Activated T-cell treated with anti-CD3 and anti-CD28 coated beads, Interleukin-2, amount 50 U/mL, for 1 hour (primary cell): ENCODE measurements at regions not wholly inside any gene's neighbourhood (a gene's known extent, or its start where the extent isn't known, plus 50 kb on each side); places are given as distances from the start of the nearest gene placed in this dataset.

Experiments used
- DNase-seq: peaks from one replicate; pipeline ENCODE4 v3.0.0-alpha.2; 2020

GRCh38 chr2:58968885-58969284 is 727.8 kb upstream of the FANCL start:
- no peak for DNase-seq

- DNase-seq = no peak
Observed at GRCh38 chr2:58967736-58968135, 726.6 kb upstream of the FANCL start.

DNA sequence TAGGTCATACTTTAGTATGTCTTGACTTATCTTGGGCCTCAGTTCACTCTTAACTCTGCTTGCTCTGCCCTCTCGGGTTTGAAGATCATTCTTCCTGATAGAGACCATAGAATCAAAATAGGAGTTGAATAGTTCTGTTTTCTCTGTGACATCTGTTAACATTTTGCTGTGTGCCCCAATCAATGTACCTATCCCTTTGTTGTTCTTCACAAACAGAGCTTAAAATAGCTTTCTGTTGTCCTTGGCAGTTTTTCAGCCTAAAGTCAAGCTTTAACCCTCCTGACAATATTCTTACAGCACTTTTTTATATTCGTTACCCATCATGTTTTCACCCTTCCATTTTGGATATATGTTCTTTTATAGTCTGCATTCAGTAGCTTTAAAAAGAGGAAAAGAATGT is 724.5 kb upstream of the FANCL start:
- no peak for DNase-seq

GRCh38 chr2:58959996-58960395 is 718.9 kb upstream of the FANCL start:
- DNase-seq = no peak

- no peak for DNase-seq
Observed at GRCh38 chr2:58957188-58957840, 716.2 kb upstream of the FANCL start.

DNA sequence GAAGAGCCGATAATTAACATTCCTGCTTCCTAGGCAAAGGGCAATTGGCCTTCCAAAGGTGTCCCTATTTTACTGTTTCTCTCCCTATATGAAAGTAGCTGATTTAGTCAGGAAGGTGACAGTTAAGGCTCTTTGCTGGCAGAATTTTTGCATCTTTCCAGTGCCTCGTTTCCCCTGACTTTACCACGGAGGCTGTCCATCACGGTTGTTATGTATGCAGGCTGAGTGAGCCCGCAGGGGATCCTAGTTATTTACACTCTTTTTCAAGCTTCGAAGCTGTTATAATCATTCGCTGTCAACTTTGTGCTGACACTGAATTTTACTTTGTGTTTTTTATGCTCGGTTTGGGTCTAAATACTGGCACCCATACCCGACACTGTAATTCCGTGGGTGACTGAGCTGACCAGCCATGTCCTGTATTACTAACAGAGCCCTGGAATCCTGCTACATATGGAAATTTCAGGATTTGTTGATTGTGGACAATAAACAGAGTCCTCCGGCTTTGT is 713.8 kb upstream of the FANCL start:
- no peak for DNase-seq

- DNase-seq = no peak
Observed at GRCh38 chr2:58951722-58952121, 710.6 kb upstream of the FANCL start.

GRCh38 chr2:58950795-58951462 is 709.8 kb upstream of the FANCL start:
- no peak for DNase-seq

DNA sequence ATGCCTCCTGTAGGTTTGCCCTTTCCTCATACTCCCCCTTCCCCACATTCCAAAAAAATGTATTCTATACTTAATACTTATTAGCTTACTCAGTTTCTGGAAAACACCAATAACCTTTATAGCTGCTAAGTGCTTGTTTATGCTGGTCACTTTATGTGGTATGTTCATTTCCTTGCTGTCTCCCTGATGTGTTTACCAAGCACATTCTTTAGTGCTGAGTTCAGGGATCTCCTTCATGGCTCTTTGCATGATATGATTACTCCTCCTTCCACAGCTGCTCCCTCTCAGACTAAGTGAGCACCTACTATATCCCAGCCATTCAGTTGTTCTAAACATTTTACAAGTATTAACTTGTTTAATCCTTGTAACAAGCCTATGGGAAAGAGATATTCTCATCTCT is 698.3 kb upstream of the FANCL start:
- DNase-seq = no peak

DNA sequence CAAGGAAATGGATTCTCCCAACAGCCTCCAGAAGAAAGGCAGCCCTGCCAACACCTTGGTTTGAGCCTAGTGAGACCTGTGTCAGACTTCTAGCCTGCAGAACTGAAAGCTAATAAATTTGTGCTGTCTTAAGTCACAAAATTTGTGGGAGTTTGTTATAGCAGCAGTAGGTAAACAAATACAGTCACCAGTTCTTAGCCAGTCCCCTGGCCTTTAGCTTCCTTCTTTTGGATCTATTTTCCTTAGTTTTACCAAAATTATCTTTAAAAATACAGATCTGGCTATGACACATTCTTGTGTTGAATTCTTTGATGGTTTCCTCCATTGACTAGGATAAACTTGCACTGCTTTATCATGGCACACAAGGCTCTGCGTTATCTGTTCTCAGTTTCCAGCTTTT is 697.9 kb upstream of the FANCL start:
- no peak for DNase-seq

DNA sequence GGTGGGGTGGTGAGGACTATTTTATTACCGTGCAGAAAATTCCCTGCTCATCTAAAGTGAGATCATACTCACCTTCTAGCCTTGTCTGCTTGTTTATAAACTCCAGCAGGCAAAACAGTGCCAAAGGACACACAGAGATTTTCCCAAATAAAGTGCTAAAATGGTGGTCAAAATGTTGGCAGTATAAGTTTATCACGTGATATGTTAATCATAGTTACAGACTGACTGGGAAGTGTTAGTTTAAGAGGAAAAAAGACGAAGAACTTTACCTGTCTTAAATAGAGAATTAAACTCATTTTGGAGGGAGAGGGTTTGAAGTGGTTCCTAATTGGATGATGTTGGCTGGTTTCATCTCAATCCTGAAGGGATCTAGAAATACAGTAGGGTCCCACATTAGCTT is 691.7 kb upstream of the FANCL start:
- DNase-seq = no peak

DNA sequence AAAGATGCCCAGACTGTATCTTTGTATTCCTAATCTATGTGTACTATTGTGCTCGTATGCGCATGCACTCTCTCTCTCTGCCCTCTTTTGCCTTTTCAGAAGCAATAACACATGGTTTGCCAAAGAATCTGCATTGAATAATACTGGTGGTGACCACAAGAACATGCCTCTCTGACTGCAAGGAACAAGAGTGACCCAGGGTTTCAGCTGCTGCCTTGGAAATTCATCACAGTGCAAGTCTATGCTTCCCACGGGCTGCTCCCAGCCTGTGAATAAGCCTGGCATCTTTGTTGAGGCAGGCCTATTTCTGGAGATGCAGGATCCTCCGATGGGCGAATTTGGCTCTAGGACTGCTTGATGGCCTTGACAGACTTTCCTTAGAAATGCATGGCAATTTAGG is 689.4 kb upstream of the FANCL start:
- DNase-seq = no peak

DNA sequence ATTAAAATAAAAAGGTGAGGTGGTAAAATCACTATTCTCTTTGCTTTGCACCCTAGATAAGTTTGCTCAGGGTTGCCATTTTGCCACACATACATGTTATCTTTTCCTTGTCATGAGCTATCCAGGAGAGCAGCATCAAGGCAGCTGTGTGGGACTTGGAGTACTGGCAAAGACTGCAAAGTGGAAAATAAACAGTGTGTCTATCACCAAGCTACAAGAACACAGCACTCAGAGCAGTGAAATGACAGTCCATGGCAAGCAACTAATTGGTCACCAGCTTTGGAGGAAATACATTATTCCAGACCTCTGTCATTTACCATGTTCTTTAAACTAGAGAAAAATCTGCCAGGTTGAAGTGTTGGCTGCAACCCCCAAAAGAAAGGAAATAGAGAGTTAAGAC is 687.8 kb upstream of the FANCL start:
- no peak for DNase-seq

- no peak for DNase-seq
Observed at GRCh38 chr2:58928391-58928790, 687.3 kb upstream of the FANCL start.

- DNase-seq = no peak
Observed at GRCh38 chr2:58926112-58926511, 685.0 kb upstream of the FANCL start.

GRCh38 chr2:58925676-58926081 is 684.6 kb upstream of the FANCL start:
- no peak for DNase-seq

- no peak for DNase-seq
Observed at GRCh38 chr2:58923869-58924268, 682.7 kb upstream of the FANCL start.

GRCh38 chr2:58922245-58922644 is 681.1 kb upstream of the FANCL start:
- no peak for DNase-seq

GRCh38 chr2:58921676-58922075 is 680.6 kb upstream of the FANCL start:
- DNase-seq = no peak

DNA sequence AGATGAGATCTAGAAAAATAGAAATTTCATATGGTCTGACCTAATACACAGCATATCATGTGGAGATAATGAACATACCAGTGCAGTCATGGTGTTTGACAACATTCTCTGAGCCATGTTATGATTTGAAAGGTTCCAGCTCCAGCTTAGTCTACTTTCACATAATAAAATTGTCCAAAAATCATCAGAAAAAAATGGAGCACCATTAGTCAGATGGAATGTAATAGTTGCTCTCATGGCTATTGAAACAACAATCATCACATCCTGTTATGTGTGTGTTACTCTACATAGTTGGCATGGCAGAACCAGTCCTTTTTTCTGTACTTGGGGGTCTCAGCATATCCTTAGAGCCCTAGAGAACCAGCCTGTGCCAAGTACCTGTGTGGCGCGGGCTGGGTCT is 678.9 kb upstream of the FANCL start:
- no peak for DNase-seq

GRCh38 chr2:58919316-58919715 is 678.2 kb upstream of the FANCL start:
- DNase-seq = no peak

GRCh38 chr2:58918141-58918540 is 677.0 kb upstream of the FANCL start:
- DNase-seq = no peak

GRCh38 chr2:58917596-58917995 is 676.5 kb upstream of the FANCL start:
- no peak for DNase-seq

- no peak for DNase-seq
Observed at GRCh38 chr2:58916063-58916462, 674.9 kb upstream of the FANCL start.
